Neural progenitor cell (in vitro differentiated cells): ENCODE measurements at regions not wholly inside any gene's neighbourhood (a gene's known extent, or its start where the extent isn't known, plus 50 kb on each side); places are given as distances from the start of the nearest gene placed in this dataset.

Source experiments
- EZH2 ChIP-seq: fragments of 200-600 bp; sonication (generic); IDR thresholded peaks from 2 replicates; pipeline ENCODE4 v1.6.1; 2017; ENCODE audit warnings: antibody characterized with exemption, mild to moderate bottlenecking, moderate library complexity
- TF ChIP-seq, protein P1 (sequence below): fragments of 200-600 bp; sonication (generic); IDR thresholded peaks from 2 replicates; pipeline ENCODE4 v1.5.1; 2017; ENCODE audit warnings: antibody characterized with exemption, mild to moderate bottlenecking

DNA sequence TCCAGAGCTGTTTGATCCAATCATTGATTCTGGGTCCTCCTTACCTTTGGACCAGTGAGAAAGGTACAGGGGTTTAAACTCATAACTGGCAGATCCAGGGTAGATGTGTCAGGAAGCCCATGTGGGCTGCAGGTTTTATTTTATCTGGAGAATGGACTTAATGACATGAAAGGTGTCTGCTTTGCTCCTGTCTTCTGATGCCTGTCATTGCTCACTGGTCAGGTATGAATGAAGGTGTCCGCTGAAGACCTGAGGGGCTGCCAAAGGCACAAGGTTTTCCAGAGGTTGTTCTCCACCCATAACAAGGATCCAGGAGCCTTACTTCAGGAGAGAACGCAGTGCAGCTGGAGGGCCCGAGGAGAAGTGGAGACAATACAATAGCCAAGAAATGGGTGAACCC lies 74.2 kb downstream of the CHRNA1 start:
- TF ChIP-seq, protein P1, sequence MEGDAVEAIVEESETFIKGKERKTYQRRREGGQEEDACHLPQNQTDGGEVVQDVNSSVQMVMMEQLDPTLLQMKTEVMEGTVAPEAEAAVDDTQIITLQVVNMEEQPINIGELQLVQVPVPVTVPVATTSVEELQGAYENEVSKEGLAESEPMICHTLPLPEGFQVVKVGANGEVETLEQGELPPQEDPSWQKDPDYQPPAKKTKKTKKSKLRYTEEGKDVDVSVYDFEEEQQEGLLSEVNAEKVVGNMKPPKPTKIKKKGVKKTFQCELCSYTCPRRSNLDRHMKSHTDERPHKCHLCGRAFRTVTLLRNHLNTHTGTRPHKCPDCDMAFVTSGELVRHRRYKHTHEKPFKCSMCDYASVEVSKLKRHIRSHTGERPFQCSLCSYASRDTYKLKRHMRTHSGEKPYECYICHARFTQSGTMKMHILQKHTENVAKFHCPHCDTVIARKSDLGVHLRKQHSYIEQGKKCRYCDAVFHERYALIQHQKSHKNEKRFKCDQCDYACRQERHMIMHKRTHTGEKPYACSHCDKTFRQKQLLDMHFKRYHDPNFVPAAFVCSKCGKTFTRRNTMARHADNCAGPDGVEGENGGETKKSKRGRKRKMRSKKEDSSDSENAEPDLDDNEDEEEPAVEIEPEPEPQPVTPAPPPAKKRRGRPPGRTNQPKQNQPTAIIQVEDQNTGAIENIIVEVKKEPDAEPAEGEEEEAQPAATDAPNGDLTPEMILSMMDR = no peak
- no peak for TF ChIP-seq EZH2
